Midbrain (tissue), 1 donor: ENCODE measurements at regions not wholly inside any gene's neighbourhood (a gene's known extent, or its start where the extent isn't known, plus 50 kb on each side); places are given as distances from the start of the nearest gene placed in this dataset.

Experiments used
- DNase-seq: peaks from one replicate; lab custom pipeline; 2025; lab: John Stamatoyannopoulos, UW

- no peak for DNase-seq
Observed at GRCh38 chr11:37621662-37622061, 1023.6 kb upstream of the RAG2 start.

DNA sequence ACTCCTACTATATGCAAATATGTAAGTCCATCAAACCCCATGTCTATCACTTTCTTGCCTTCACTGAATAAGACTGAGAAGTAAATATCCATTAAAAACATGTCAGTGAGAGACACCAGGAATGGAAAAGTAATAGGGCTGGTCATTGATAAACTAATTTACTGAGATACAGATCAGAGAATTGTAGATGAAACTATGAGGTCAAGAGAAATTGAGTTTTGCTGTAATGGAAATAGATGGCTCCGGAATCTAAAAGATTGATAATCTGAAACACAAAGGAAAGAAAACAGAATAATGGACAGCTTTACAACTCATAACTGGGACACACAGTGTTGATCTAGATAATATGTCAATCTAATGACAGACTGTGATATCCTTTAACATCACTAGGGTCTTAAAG lies 1018.3 kb upstream of the RAG2 start:
- DNase-seq, result no peak

GRCh38 chr11:37613031-37613430 lies 1015.0 kb upstream of the RAG2 start:
- no peak for DNase-seq

DNA sequence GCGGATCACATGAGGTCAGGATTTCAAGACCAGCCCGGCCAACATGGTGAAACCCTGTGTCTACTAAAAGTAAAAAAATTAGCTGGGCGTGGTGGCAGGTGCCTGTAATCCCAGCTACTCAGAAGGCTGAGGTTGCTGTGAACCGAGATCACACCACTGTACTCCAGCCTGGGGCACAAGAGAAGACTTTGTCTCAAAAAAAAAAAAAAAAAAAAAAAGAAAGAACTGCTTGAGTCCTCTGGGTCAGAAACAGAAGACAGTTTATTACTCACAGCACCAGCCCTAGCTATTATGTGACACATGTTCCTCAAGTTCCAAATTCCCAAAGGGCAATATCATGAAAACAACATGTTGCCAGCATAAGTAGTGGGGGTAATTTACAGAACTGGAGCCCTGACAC lies 1014.1 kb upstream of the RAG2 start:
- DNase-seq, result no peak

GRCh38 chr11:37605229-37605628 lies 1007.2 kb upstream of the RAG2 start:
- no peak for DNase-seq

GRCh38 chr11:37598381-37598780 lies 1000.3 kb upstream of the RAG2 start:
- DNase-seq, result no peak

GRCh38 chr11:37597776-37598175 lies 999.7 kb upstream of the RAG2 start:
- no peak for DNase-seq

DNA sequence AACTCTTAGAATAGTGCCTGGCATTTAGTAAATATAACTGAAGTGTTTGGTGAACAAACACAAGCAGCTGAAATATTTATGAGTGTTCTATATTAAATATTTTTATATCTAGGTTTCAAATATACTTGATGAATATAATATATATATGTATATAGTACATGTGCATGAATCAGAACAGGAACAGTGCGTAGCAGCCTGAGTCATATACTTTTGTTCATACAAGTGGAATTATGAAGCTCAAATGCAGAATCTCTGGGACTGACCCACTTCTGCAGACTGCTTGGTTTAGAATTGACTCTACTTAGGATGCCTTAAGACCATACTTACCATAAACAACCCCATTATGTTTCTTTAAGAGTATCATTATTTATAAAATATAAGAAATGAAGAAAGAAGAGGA lies 997.8 kb upstream of the RAG2 start:
- no peak for DNase-seq

GRCh38 chr11:37574361-37574760 lies 976.3 kb upstream of the RAG2 start:
- no peak for DNase-seq

GRCh38 chr11:37572491-37573171 lies 974.6 kb upstream of the RAG2 start:
- DNase-seq, result no peak

- no peak for DNase-seq
Observed at GRCh38 chr11:37571246-37571645, 973.2 kb upstream of the RAG2 start.

DNA sequence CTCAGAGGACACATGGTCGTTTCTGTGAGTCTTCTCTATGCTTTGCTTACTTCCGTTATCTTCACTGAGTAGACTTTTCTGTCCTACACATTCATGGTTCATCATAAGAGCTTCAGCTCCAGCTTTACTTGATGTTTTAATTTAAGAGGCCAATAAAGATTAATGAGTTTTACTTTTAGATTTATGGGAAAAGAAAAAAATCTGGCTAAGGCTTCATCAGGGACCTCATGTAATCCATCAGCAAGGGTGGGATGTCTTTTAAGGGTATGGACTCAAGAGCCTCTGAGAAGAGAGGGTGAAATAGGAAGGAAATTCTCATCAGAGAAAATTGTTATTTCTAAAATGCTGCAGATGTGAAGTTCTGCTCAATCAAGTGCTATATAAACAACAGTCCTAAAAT lies 963.0 kb upstream of the RAG2 start:
- no peak for DNase-seq

DNA sequence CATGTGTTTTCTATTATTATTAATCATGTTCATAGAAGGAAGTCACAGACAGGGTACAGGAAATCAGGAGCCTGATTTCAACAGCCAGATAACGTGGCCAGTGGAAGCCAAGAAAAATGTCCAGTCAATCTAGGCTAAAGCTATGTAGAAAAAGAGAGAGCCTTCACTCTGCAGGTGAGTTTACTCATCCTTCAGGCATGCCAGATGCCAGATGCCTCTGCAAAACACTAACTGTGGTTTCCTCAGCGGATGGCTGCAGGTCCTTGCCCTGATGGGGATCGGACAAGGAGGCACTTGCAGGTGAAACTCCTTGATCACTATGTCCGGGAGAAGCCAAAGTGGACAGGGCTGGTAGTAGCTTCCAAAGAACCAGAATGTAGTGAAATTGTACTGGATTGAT lies 962.3 kb upstream of the RAG2 start:
- no peak for DNase-seq

GRCh38 chr11:37558619-37559210 lies 960.7 kb upstream of the RAG2 start:
- no peak for DNase-seq

- no peak for DNase-seq
Observed at GRCh38 chr11:37557990-37558389, 960.0 kb upstream of the RAG2 start.

- no peak for DNase-seq
Observed at GRCh38 chr11:37552284-37552683, 954.2 kb upstream of the RAG2 start.

DNA sequence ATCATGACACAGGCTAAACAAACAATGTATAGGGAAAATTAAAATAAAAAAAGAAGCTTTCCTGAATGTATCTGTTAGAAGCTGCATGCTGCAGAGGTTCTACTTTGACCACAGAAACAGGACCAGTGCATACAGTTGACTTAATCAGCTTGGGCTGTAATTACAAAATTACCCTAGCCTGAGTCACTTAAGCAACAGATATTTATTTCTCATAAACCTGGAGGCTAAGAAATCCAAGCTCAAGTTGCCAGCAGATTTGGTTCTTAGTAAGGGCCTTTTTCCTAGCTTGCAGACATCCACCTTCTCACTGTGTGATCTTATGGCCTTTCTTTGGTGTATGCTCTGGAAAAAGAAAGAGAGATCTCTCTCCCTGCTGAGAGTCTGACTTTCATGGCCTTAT lies 946.5 kb upstream of the RAG2 start:
- no peak for DNase-seq

- DNase-seq, result no peak
Observed at GRCh38 chr11:37533830-37534229, 935.8 kb upstream of the RAG2 start.

DNA sequence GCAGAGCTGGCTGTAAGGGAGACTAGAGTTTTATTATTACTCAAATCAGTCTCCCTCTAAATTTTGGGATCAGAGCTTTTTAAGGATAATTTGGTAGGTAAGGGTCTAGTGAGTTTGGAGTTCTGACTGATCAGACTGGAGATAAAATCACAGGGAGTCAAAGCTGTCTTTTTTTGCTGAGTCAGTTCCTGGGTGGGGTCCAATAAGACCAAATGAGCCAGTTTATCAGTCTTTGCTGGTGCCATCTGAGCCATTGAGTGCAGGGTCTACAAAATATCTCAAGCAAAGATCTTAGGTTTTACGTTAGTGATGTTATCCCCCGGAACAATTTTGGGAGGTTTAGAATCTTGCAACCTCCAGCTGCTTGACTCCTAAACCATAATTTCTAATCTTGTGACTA lies 935.1 kb upstream of the RAG2 start:
- no peak for DNase-seq

DNA sequence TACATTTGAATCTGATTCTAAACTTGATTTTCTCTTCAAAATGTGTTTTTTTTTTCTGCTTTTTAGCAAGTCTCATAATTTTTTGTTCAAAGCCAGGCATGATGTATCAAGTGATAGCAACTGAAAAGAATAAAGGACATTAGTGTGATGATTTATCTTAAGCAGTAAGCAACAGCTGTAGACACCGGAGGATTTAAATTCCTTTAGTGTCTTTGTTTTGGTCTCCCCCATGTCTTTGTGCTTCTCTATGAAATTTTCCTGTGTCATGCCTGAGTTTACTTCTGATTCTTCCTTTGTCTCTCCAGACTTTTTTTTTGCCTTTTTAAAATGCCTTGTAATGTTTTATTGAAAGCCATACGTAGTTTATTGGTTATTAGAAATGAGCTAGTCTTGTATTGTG lies 934.2 kb upstream of the RAG2 start:
- DNase-seq, result no peak

GRCh38 chr11:37527545-37527944 lies 929.5 kb upstream of the RAG2 start:
- DNase-seq, result no peak

GRCh38 chr11:37525336-37525735 lies 927.3 kb upstream of the RAG2 start:
- DNase-seq, result no peak

GRCh38 chr11:37519781-37520180 lies 921.7 kb upstream of the RAG2 start:
- DNase-seq, result no peak

- DNase-seq, result no peak
Observed at GRCh38 chr11:37512156-37512780, 914.2 kb upstream of the RAG2 start.
